ENCODE measurements at regions not wholly inside any gene's neighbourhood (a gene's known extent, or its start where the extent isn't known, plus 50 kb on each side); places are given as distances from the start of the nearest gene placed in this dataset.

DNA sequence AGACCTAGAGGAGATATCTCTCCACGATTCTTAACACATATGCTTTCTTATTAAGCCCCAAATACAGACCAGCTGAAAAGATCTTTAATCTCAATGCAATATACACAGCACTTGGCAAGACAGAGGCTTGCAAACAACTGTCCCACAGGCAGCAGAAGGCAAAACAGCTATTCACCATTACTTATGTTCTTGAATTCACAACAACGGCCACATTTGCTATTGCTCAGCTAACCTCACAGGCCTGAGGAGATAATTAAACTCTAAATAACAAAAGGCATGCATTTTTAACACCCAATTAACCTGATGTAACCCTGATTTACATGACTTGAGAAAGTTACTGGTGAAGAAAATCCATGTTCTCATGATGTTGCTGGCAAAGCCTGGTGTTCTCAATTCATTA lies 216.4 kb downstream of the CRPPA start:
- TF ChIP-seq, protein P1, sequence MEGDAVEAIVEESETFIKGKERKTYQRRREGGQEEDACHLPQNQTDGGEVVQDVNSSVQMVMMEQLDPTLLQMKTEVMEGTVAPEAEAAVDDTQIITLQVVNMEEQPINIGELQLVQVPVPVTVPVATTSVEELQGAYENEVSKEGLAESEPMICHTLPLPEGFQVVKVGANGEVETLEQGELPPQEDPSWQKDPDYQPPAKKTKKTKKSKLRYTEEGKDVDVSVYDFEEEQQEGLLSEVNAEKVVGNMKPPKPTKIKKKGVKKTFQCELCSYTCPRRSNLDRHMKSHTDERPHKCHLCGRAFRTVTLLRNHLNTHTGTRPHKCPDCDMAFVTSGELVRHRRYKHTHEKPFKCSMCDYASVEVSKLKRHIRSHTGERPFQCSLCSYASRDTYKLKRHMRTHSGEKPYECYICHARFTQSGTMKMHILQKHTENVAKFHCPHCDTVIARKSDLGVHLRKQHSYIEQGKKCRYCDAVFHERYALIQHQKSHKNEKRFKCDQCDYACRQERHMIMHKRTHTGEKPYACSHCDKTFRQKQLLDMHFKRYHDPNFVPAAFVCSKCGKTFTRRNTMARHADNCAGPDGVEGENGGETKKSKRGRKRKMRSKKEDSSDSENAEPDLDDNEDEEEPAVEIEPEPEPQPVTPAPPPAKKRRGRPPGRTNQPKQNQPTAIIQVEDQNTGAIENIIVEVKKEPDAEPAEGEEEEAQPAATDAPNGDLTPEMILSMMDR (IDR thresholded peaks at IDR 0.05; ENCODE audit: control insufficient read depth, extremely low read depth, insufficient read depth): no peak
- DNase-seq (ENCODE audit: low read depth): no peak
- H3K4me3 ChIP-seq (ENCODE audit: low read depth, low read length): no peak overlapping the region

DNA sequence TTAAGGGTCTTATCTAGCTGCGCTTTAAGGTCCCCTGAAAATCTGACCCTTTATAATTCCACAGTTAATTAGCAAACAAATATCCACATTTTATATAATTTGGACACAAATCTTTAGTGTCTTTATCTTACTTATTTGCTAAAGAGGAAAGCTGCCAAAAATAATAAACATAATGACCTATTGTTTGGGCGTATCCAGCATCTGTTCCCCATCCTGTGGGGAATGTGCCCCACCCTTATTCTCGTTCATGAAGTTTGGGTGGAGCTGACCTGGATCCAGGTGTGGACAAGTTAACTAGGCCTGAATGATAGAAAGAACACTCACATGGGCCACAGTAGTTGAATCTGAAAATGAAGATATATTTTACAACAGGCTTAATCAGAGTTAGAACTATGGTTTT lies 218.3 kb downstream of the CRPPA start:
- H3K4me3 ChIP-seq (ENCODE audit: low read depth, low read length): no peak overlapping the region
- TF ChIP-seq, protein P1 (IDR thresholded peaks at IDR 0.05; ENCODE audit: control insufficient read depth, extremely low read depth, insufficient read depth): no peak
- DNase-seq (ENCODE audit: low read depth): no peak

DNA sequence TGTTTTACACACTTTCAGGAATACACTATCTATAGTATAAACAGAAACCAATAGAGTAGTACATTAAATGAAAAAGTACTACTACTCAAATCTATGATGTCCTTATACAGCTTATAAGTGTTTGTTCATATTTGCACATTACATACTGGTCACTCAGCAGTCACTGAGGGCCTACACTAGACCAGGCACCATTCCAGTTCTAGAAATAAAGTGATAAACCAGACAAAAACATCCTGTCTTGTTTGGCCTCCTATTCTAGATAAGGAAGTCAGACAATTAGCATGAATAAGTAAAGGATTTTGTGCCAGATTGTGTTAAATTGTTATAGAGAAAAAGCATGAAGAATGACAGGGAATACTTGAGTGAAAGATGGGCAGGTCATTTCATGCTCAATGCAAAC lies 219.0 kb downstream of the CRPPA start:
- DNase-seq (ENCODE audit: low read depth): no peak
- H3K4me3 ChIP-seq (ENCODE audit: low read depth, low read length): no peak overlapping the region
- TF ChIP-seq, protein P1 (IDR thresholded peaks at IDR 0.05; ENCODE audit: control insufficient read depth, extremely low read depth, insufficient read depth): no peak

DNA sequence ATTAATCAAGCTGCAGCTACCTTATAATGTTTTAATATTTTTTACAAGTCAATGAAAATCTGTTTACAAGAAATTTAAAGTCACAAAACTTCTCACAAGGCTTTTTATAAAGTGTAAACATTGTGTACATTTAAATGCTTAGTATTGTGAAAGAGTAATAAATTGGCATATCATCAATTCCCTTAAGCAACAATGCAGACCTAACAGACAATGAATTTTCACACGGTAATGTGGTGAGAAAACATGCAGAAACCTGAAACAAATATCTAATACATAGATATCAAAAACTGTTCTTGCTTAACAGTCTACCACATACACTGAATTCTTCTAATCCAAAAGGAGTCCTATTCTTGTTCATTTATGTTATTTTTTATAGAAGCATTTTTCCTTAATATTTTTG lies 220.7 kb downstream of the CRPPA start:
- no peak overlapping the region for H3K4me3 ChIP-seq (ENCODE audit: low read depth, low read length)
- DNase-seq (ENCODE audit: low read depth): no peak
- TF ChIP-seq, protein P1 (IDR thresholded peaks at IDR 0.05; ENCODE audit: control insufficient read depth, extremely low read depth, insufficient read depth): no peak

DNA sequence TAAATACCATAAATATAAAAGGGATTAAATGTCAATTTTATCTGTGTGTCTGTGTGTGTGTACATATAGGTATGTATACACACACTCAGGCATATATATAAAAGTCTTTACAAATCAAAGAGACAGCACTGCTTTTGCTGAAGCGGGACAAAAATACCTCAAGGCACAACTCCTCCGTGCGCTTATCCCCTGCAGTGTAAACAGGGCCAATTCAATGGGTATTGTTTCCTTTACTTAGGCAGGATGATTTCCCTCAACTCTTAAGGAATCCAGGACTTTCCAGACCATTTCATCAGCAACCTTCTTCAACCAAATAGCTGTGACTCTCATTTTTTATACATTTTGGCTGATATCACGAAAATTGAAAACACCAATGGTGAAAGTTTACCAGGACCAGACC lies 227.7 kb downstream of the CRPPA start:
- no peak overlapping the region for H3K4me3 ChIP-seq (ENCODE audit: low read depth, low read length)
- no peak for DNase-seq (ENCODE audit: low read depth)
- TF ChIP-seq, protein P1 (IDR thresholded peaks at IDR 0.05; ENCODE audit: control insufficient read depth, extremely low read depth, insufficient read depth): no peak

DNA sequence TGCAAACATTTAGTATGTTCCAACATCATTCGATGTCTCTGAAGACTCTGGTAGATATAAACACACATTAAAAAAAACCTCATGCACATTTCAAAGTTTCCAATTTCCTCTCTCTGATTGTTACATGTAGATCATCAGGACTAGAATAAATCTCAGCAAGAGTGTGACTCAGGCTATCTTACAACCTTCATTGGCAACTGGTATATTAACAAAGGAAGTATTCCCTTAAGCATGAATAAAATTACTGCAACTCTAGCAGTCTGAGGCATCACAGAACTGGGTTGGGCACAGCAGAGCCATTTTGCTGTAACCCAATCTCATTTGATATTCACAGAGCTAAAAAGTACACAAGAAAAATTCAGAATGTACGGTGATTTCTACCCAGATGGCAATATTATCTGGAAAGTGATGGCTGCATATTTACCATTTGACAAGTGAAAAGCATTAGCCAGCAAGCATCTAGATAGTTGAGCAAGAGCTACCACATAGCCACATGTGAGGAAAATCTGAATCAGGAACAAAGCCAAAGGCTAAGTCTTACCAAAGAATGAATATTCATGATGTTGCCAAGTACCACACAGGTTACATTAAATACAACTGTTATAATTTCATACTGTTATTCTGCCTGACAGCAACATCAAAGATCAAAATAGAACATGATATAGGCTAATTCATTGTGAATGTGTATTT lies 232.2 kb downstream of the CRPPA start:
- no peak overlapping the region for H3K4me3 ChIP-seq (ENCODE audit: low read depth, low read length)
- TF ChIP-seq, protein P1 (IDR thresholded peaks at IDR 0.05; ENCODE audit: control insufficient read depth, extremely low read depth, insufficient read depth): no peak
- DNase-seq (ENCODE audit: low read depth): no peak

DNA sequence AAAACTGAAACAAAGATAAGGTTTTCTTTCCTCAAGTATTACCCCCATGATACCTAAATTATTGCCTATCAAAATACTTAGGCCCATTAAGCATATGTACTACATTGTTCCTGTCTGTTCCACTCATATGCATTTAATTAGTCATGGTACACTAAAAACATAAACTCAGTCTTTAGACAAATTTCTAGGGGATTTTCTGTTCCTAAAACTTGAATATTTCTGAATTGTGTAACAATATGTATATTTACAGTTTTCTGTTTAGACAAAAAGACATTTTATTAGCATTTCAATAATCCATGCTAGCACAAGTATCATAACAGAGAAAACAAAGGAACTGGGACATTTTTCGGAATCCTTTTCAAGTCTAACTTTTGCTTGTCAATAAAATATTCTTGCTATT lies 234.2 kb downstream of the CRPPA start:
- TF ChIP-seq, protein P1 (IDR thresholded peaks at IDR 0.05; ENCODE audit: control insufficient read depth, extremely low read depth, insufficient read depth): no peak
- DNase-seq (ENCODE audit: low read depth): no peak
- no peak overlapping the region for H3K4me3 ChIP-seq (ENCODE audit: low read depth, low read length)

Measured in LNCaP clone FGC (cell line).